GM18502 (cell line): ENCODE measurements at regions not wholly inside any gene's neighbourhood (a gene's known extent, or its start where the extent isn't known, plus 50 kb on each side); places are given as distances from the start of the nearest gene placed in this dataset.

Experiments used
- ATAC-seq: cut with Tn5 transposase; IDR thresholded peaks from one replicate; pipeline ENCODE4 v1.9.1; 2021; ENCODE audit warnings: mild to moderate bottlenecking; ENCODE audit not compliant: unreplicated experiment, poor library complexity

- ATAC-seq = no peak
Measured at GRCh38 chr10:130398090-130398994, 262.2 kb downstream of the GLRX3 start.

DNA sequence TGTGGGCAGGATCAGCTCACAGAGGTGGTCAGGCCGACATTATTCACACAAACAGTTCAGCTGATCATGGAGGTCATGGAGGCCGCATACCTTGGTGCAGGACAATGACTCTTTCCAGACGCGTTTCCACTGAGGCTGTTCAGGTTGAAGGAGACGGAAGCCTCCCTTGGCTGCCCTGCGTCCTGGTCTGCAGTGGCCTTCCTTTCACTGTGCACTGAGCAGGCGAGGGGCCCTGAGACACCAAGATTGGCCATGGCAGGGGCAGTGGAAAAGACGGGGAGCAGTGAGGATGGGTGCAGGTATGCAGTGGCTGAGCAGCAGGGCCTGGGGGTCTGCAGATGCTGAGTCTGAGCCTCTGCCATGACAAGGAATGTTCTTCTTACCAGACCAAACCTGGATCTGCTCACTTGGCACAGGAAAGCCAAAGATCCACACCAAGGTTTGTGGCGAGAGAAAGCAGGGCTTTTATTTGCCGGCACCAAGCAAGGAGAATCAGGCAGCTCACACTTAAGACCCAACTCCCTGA lies 263.3 kb downstream of the GLRX3 start:
- ATAC-seq = no peak

DNA sequence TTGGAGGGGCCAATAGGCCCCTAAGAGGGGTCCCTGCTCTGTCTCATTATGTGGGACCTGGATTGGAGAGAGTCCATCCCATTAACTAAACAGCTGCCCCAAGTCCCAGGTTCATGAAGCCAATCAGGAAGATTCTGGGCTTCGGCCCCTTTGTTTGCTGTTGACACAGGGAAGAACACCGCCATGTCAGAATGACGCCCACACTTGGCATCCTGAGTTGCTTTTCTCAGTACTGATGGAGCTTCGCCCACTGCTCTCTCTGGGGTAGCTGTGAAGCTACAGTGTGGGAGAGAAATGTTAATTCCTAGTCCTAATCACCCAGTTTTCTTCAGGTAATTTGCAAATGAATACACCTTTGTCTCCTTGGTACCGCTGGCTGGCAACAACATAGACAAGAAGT lies 264.7 kb downstream of the GLRX3 start:
- no peak for ATAC-seq

- ATAC-seq = no peak
Measured at GRCh38 chr10:130401860-130402765, 265.9 kb downstream of the GLRX3 start.

GRCh38 chr10:130403153-130404075 lies 267.2 kb downstream of the GLRX3 start:
- ATAC-seq = no peak

GRCh38 chr10:130404476-130405055 lies 268.4 kb downstream of the GLRX3 start:
- ATAC-seq = no peak

DNA sequence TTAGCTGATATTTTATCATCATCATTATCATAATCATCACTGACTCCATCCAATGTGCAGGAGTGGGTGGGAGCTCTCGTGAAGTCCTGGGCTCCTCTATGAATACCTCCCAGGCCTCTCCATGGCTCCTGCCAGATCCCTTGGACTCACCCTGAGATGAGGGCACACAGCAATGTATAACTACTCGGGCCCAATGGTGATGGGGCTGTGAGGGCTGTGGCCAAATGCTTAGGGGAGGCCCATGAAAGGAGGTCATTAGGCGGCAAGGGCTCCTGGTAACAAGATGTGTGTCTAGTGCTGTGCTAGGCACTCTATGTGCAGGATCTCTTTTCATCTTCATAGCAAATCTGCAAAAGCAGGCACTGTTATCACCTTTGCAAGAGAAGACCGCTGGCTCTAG lies 270.9 kb downstream of the GLRX3 start:
- no peak for ATAC-seq

DNA sequence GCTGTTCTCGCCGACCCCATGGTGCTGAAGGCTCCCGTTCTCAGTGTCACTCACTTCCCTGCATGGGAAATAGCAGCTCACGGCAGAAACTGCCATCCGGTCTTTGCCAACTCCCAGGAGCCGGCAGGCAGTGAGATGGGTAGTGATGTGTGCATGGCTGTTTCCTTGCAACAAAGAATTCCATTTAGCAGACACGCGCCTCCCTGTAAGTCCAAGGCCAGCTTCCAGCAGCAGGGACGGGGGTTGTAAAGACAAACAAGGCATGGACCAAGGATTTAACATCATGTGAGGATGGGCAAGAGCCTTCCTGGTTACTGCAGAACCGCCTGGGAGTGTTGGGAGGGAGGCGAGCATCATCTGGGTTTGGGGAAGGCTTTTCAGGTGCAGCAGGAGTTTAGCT lies 273.1 kb downstream of the GLRX3 start:
- no peak for ATAC-seq

GRCh38 chr10:130409931-130410330 lies 273.7 kb downstream of the GLRX3 start:
- ATAC-seq = no peak

- ATAC-seq = no peak
Measured at GRCh38 chr10:130411496-130412085, 275.4 kb downstream of the GLRX3 start.

DNA sequence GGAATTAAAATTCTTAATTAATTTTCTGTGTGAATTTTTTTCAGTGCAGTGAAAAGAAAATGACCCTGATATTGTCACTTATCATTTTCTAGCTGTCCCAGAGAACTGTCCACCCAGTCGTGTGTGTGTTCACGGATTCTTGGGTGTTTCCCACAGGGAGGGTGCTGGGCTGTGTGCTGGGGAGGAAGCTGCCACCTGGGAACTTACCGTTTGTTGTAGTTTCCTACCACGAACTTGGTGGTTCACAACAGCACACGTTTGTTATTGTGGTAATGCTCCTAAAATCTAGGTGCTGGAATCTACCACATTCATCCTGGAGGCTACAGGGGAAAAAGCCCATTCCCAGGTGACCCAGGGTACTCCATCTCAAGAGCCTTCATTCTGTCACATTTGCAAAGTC lies 276.1 kb downstream of the GLRX3 start:
- ATAC-seq = no peak

DNA sequence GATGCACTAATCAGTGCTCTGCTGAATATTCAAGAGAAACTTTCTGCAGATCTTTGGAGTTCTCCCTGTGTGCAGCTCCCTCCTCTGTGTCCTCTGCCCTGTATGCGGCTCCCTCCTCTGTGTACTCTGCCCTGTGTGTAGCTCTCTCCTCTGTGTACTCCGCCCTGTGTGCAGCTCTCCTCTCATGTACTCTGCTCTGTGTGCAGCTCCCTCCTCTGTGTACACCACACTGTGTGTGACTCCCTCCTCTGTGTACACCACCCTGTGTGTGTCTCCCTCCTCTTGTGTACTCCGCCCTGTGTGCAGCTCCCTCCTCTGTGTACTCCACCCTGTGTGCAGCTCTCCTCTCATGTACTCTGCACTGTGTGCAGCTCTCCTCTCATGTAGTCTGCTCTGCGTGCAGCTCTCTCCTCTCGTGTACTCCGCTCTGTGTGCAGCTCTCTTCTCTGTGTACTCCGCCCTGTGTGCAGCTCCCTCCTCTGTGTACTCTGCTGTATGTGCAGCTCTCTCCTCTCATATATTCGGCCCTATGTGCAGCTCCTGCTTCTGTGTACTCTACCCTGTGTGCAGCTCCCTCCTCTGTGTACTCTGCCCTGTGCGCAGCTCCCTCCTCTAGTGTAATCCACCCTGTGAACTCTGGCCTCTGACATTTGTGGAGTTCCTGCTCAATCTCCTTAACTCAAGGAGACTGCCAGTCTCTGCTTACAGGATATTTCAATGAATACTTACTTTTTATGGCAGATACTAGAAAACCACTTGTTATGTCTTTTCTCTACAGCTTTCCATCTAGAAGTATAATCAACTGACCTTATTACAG lies 280.4 kb downstream of the GLRX3 start:
- ATAC-seq = no peak

DNA sequence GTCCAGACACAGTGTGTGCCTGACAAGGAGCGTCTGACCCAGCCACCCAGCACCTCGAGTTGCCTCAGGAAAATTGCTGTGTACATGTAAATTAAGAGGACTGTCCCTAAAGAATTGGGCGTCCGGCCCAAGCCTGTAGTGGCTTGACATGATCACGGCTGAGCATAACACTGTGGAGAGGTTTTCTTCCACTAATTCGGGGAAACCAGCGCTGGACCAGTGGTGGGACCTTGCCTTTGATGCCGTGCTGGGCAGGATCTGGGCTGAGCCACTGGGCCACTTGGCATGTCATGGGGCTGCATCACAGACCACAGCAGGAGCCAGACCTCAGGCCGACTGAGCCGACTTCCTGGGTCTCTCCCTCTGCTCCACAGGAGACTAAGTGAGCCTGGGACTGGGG lies 282.5 kb downstream of the GLRX3 start:
- ATAC-seq = no peak

- no peak for ATAC-seq
Measured at GRCh38 chr10:130421909-130422308, 285.7 kb downstream of the GLRX3 start.

- no peak for ATAC-seq
Measured at GRCh38 chr10:130422366-130423324, 286.5 kb downstream of the GLRX3 start.

GRCh38 chr10:130423455-130424305 lies 287.5 kb downstream of the GLRX3 start:
- no peak for ATAC-seq
